PFSK-1 (cell line): ENCODE measurements at regions not wholly inside any gene's neighbourhood (a gene's known extent, or its start where the extent isn't known, plus 50 kb on each side); places are given as distances from the start of the nearest gene placed in this dataset.

ENCODE experiments used
- POLR2AphosphoS5 ChIP-seq: IDR thresholded peaks from 2 replicates; pipeline ENCODE4 v1.6.1; 2012; ENCODE audit warnings: low read depth, mild to moderate bottlenecking, control low read depth, low read length, moderate library complexity
- SIN3A ChIP-seq: IDR thresholded peaks from 2 replicates; pipeline ENCODE4 v1.6.1; 2012; ENCODE audit warnings: mild to moderate bottlenecking, low read length, moderate library complexity, borderline replicate concordance; ENCODE audit not compliant: insufficient read depth
- TAF1 ChIP-seq: IDR thresholded peaks from 2 replicates; pipeline ENCODE4 v1.6.1; 2012; ENCODE audit warnings: low read length, control low read depth, borderline replicate concordance; ENCODE audit not compliant: insufficient read depth
- TF ChIP-seq, protein P1 (sequence below), 2 experiments: IDR thresholded peaks; 2 replicates each; pipeline versions ENCODE4 v1.6.1 to v1.8.0; 2011 to 2012; ENCODE audit warnings: low read depth in 2 of 2, low read length in 2 of 2, control low read depth in 1 of 2, inconsistent platforms in 1 of 2, mild to moderate bottlenecking in 1 of 2, moderate library complexity in 1 of 2; ENCODE audit not compliant: insufficient read depth in 1 of 2

- TF ChIP-seq SIN3A (no peak), POLR2AphosphoS5 (no peak), TAF1 (no peak)
- TF ChIP-seq, protein P1, sequence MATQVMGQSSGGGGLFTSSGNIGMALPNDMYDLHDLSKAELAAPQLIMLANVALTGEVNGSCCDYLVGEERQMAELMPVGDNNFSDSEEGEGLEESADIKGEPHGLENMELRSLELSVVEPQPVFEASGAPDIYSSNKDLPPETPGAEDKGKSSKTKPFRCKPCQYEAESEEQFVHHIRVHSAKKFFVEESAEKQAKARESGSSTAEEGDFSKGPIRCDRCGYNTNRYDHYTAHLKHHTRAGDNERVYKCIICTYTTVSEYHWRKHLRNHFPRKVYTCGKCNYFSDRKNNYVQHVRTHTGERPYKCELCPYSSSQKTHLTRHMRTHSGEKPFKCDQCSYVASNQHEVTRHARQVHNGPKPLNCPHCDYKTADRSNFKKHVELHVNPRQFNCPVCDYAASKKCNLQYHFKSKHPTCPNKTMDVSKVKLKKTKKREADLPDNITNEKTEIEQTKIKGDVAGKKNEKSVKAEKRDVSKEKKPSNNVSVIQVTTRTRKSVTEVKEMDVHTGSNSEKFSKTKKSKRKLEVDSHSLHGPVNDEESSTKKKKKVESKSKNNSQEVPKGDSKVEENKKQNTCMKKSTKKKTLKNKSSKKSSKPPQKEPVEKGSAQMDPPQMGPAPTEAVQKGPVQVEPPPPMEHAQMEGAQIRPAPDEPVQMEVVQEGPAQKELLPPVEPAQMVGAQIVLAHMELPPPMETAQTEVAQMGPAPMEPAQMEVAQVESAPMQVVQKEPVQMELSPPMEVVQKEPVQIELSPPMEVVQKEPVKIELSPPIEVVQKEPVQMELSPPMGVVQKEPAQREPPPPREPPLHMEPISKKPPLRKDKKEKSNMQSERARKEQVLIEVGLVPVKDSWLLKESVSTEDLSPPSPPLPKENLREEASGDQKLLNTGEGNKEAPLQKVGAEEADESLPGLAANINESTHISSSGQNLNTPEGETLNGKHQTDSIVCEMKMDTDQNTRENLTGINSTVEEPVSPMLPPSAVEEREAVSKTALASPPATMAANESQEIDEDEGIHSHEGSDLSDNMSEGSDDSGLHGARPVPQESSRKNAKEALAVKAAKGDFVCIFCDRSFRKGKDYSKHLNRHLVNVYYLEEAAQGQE (IDR thresholded peaks at IDR 0.05; ENCODE audit: insufficient read depth in 1 of 2, low read depth in 2 of 2, low read length in 2 of 2), result no peak
Measured at GRCh38 chr2:204154863-204155262, 218.3 kb downstream of the ICOS start.
